ENCODE measurements at regions not wholly inside any gene's neighbourhood (a gene's known extent, or its start where the extent isn't known, plus 50 kb on each side); places are given as distances from the start of the nearest gene placed in this dataset.

GRCh38 chr17:68800751-68801150, 154.4 kb downstream of the ABCA8 start:
- Mint-ChIP-seq H3K9me3 (ENCODE audit: unreplicated experiment) (no peaks in the 10 kb centered on the region), H3K4me3 (ENCODE audit: unreplicated experiment) (no peak overlapping the region), H3K27ac (ENCODE audit: low read depth, unreplicated experiment) (no peak overlapping the region), H3K36me3 (ENCODE audit: insufficient read depth, unreplicated experiment) (no peaks in the 10 kb centered on the region), H3K27me3 (ENCODE audit: insufficient read depth, unreplicated experiment) (no peaks in the 10 kb centered on the region), H3K4me1 (ENCODE audit: insufficient read depth, unreplicated experiment) (no peaks in the 10 kb centered on the region)
- CTCF ChIA-PET = interaction anchor here (0.6 kb wide), 1 partner anchor 169 kb away, joined by 3 read pairs; no protein-coding TSS in a partner anchor
- DNase-seq (ENCODE audit: unreplicated experiment) = no peak
- no peak for TF ChIP-seq CTCF (IDR thresholded peaks at IDR 0.05; ENCODE audit: unreplicated experiment)
- no TSS peak for BruUV-seq (replicated peaks)
- POLR2A ChIA-PET = no interaction called here
- intact Hi-C loops (cut with micrococcal nuclease) = no loop called here

- peak; percentile 26 for DNase-seq (ENCODE audit: unreplicated experiment)
- BruUV-seq (replicated peaks) = no TSS peak
- intact Hi-C loops (cut with micrococcal nuclease) = loop anchor here (1.0 to 5.0 kb wide), 3 partner anchors 115 to 442 kb away; no protein-coding TSS in a partner anchor
- POLR2A ChIA-PET = interaction anchor here (0.7 to 1.4 kb wide), 6 partner anchors 112 to 1305 kb away, joined by 3 to 5 read pairs (median 3); no protein-coding TSS in a partner anchor
- H3K4me3 Mint-ChIP-seq (ENCODE audit: unreplicated experiment) = no peak overlapping the region
- TF ChIP-seq CTCF (IDR thresholded peaks at IDR 0.05; ENCODE audit: unreplicated experiment) = peak; percentile 37
- peaks cover 20% of the 10 kb centered on the region for H3K4me1 Mint-ChIP-seq (ENCODE audit: insufficient read depth, unreplicated experiment)
- H3K36me3 Mint-ChIP-seq (ENCODE audit: insufficient read depth, unreplicated experiment) = no peaks in the 10 kb centered on the region
- no peaks in the 10 kb centered on the region for H3K9me3 Mint-ChIP-seq (ENCODE audit: unreplicated experiment)
- no peaks in the 10 kb centered on the region for H3K27me3 Mint-ChIP-seq (ENCODE audit: insufficient read depth, unreplicated experiment)
- CTCF ChIA-PET = interaction anchor here (0.6 to 2.9 kb wide), 35 partner anchors 9 to 730 kb away, joined by 3 to 29 read pairs (median 3); no protein-coding TSS in a partner anchor
- H3K27ac Mint-ChIP-seq (ENCODE audit: low read depth, unreplicated experiment) = peak overlapping the region; percentile 40
Measured at GRCh38 chr17:68794636-68795434, 160.4 kb downstream of the ABCA8 start.

GRCh38 chr17:68792873-68793272, 162.3 kb downstream of the ABCA8 start:
- H3K27ac Mint-ChIP-seq (ENCODE audit: low read depth, unreplicated experiment) = no peak overlapping the region
- no peak overlapping the region for H3K4me3 Mint-ChIP-seq (ENCODE audit: unreplicated experiment)
- ChIA-PET POLR2A (no interaction called here), CTCF (interaction anchor here (0.6 to 2.9 kb wide), 5 partner anchors 112 to 448 kb away, joined by 3 to 29 read pairs (median 4); no protein-coding TSS in a partner anchor)
- BruUV-seq (replicated peaks) = no TSS peak
- H3K36me3 Mint-ChIP-seq (ENCODE audit: insufficient read depth, unreplicated experiment) = no peaks in the 10 kb centered on the region
- peaks cover 20% of the 10 kb centered on the region for H3K4me1 Mint-ChIP-seq (ENCODE audit: insufficient read depth, unreplicated experiment)
- H3K27me3 Mint-ChIP-seq (ENCODE audit: insufficient read depth, unreplicated experiment) = no peaks in the 10 kb centered on the region
- H3K9me3 Mint-ChIP-seq (ENCODE audit: unreplicated experiment) = no peaks in the 10 kb centered on the region
- no peak for TF ChIP-seq CTCF (IDR thresholded peaks at IDR 0.05; ENCODE audit: unreplicated experiment)
- intact Hi-C loops (cut with micrococcal nuclease) = loop anchor here (5.0 kb wide), 1 partner anchor 444 kb away; no protein-coding TSS in a partner anchor
- DNase-seq (ENCODE audit: unreplicated experiment) = no peak

- no peaks in the 10 kb centered on the region for H3K9me3 Mint-ChIP-seq (ENCODE audit: unreplicated experiment)
- no TSS peak for BruUV-seq (replicated peaks)
- no peak for TF ChIP-seq CTCF (IDR thresholded peaks at IDR 0.05; ENCODE audit: unreplicated experiment)
- no peak overlapping the region for H3K4me3 Mint-ChIP-seq (ENCODE audit: unreplicated experiment)
- POLR2A ChIA-PET = no interaction called here
- CTCF ChIA-PET = interaction anchor here (1.0 to 1.9 kb wide), 3 partner anchors 12 to 442 kb away, joined by 3 to 5 read pairs (median 4); no protein-coding TSS in a partner anchor
- H3K36me3 Mint-ChIP-seq (ENCODE audit: insufficient read depth, unreplicated experiment) = no peaks in the 10 kb centered on the region
- DNase-seq (ENCODE audit: unreplicated experiment) = peak; percentile 67
- H3K4me1 Mint-ChIP-seq (ENCODE audit: insufficient read depth, unreplicated experiment) = peaks cover 20% of the 10 kb centered on the region
- no peak overlapping the region for H3K27ac Mint-ChIP-seq (ENCODE audit: low read depth, unreplicated experiment)
- H3K27me3 Mint-ChIP-seq (ENCODE audit: insufficient read depth, unreplicated experiment) = no peaks in the 10 kb centered on the region
- intact Hi-C loops (cut with micrococcal nuclease) = loop anchor here (5.0 kb wide), 1 partner anchor 445 kb away; no protein-coding TSS in a partner anchor
Measured at GRCh38 chr17:68792042-68792685, 163.0 kb downstream of the ABCA8 start.

Data from MCF 10A (cell line).